Inflammatory macrophage (primary cell): ENCODE measurements at regions not wholly inside any gene's neighbourhood (a gene's known extent, or its start where the extent isn't known, plus 50 kb on each side); places are given as distances from the start of the nearest gene placed in this dataset.
"Not testable (repeated sequence)": the region's sequence is repeated elsewhere in the genome, so short reads cannot be mapped to it uniquely, and the experiment has no call there.

Experiments used
- DNase-seq, 2 donors: peaks; one replicate each; pipeline ENCODE4 v3.0.0-alpha.2; 2020 to 2022

GRCh38 chr2:8329660-8330622 is 351.9 kb upstream of the ID2 start:
- no peak for DNase-seq

GRCh38 chr2:8331068-8331467 is 350.8 kb upstream of the ID2 start:
- DNase-seq: no peak

- no peak for DNase-seq
Observed at GRCh38 chr2:8332646-8333045, 349.2 kb upstream of the ID2 start.

- DNase-seq: no peak
Observed at GRCh38 chr2:8333177-8333831, 348.6 kb upstream of the ID2 start.

- not testable (repeated sequence) for DNase-seq
Observed at GRCh38 chr2:8333832-8334187, 348.0 kb upstream of the ID2 start.

- DNase-seq: peak; percentile 20 to 43
Observed at GRCh38 chr2:8334866-8335325, 347.0 kb upstream of the ID2 start.

GRCh38 chr2:8335801-8336200 is 346.1 kb upstream of the ID2 start:
- DNase-seq: no peak

GRCh38 chr2:8337321-8337720 is 344.5 kb upstream of the ID2 start:
- no peak for DNase-seq

GRCh38 chr2:8342407-8342806 is 339.4 kb upstream of the ID2 start:
- no peak for DNase-seq

- DNase-seq: peak; percentile 24 to 34
Observed at GRCh38 chr2:8343031-8343430, 338.8 kb upstream of the ID2 start.

- DNase-seq: no peak
Observed at GRCh38 chr2:8344144-8345097, 337.4 kb upstream of the ID2 start.

- DNase-seq: no peak
Observed at GRCh38 chr2:8345200-8345599, 336.7 kb upstream of the ID2 start.

GRCh38 chr2:8346208-8346607 is 335.6 kb upstream of the ID2 start:
- DNase-seq: no peak

GRCh38 chr2:8346706-8347430 is 335.0 kb upstream of the ID2 start:
- DNase-seq: no peak

- not testable (repeated sequence) for DNase-seq
Observed at GRCh38 chr2:8348911-8349310, 332.9 kb upstream of the ID2 start.

- peak; percentile 49 to 64 for DNase-seq
Observed at GRCh38 chr2:8352296-8352695, 329.6 kb upstream of the ID2 start.

GRCh38 chr2:8352989-8353388 is 328.9 kb upstream of the ID2 start:
- DNase-seq: no peak

GRCh38 chr2:8355102-8355859 is 326.6 kb upstream of the ID2 start:
- DNase-seq: no peak

GRCh38 chr2:8357738-8358518 is 323.9 kb upstream of the ID2 start:
- DNase-seq: peak; percentile 16 to 24

- DNase-seq: no peak
Observed at GRCh38 chr2:8361930-8362329, 319.9 kb upstream of the ID2 start.
